Astrocyte (in vitro differentiated cells and primary cell): ENCODE measurements at regions not wholly inside any gene's neighbourhood (a gene's known extent, or its start where the extent isn't known, plus 50 kb on each side); places are given as distances from the start of the nearest gene placed in this dataset.
"Not testable (repeated sequence)": the region's sequence is repeated elsewhere in the genome, so short reads cannot be mapped to it uniquely, and the experiment has no call there.

Source experiments
- CTCF ChIP-seq: IDR thresholded peaks from 2 replicates; pipeline ENCODE4 v1.5.1; 2011; ENCODE audit warnings: low read depth, mild to moderate bottlenecking, inconsistent platforms, low read length, moderate library complexity; ENCODE audit not compliant: insufficient read depth
- EZH2 ChIP-seq: IDR thresholded peaks from 2 replicates; pipeline ENCODE4 v1.6.1; 2012; ENCODE audit warnings: mild to moderate bottlenecking, low read length, inconsistent platforms; ENCODE audit not compliant: insufficient read depth

- TF ChIP-seq CTCF, EZH2: not testable (repeated sequence)
Observed at GRCh38 chr1:109857702-109858101, 52.9 kb upstream of the CSF1 start.
